ENCODE measurements at regions not wholly inside any gene's neighbourhood (a gene's known extent, or its start where the extent isn't known, plus 50 kb on each side); places are given as distances from the start of the nearest gene placed in this dataset.

DNA sequence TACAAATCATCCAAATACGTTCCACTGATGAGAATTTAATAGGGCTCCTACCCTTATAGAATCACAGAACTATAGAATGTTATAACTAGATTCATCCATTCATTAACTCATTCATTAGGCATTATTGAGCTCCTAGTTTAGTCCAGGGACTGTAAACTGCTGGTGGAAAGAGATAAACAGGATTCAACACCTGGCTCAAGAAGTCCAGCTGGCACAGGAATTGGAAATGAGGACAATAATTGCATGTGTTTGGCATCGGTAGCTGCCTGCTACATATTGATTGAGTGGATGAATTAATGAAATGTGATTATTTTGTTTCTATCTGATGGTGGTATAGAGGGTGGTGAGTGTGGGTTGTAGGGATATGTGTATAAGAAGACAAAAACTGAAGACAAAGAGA, 100.8 kb upstream of the TLE1 start:
- no peak overlapping the region for H3K9ac ChIP-seq (ENCODE audit: insufficient read depth in 1 of 2, low read depth in 2 of 2, low read length in 2 of 2)
- no TSS peak for BruUV-seq (replicated peaks)
- no peaks in the 10 kb centered on the region for H3K9me1 ChIP-seq (ENCODE audit: control insufficient read depth, insufficient read depth, low read length)
- H3K27ac ChIP-seq (ENCODE audit: extremely low read depth, low read depth, low read length) = no peak overlapping the region
- H2AFZ ChIP-seq (ENCODE audit: low read depth, low read length) = no peak overlapping the region
- POLR2A ChIA-PET = no interaction called here
- no peak overlapping the region for H3K4me3 ChIP-seq
- no peak for ATAC-seq
- no peak for TF ChIP-seq FOXK2 (conservative IDR thresholded peaks at IDR 0.05 in 1 of 2, IDR thresholded peaks at IDR 0.05 in 1 of 2; ENCODE audit: low read depth in 2 of 2)
- TF ChIP-seq SETDB1 (IDR thresholded peaks at IDR 0.05; ENCODE audit: low read length) = no peak
- TF ChIP-seq, protein P1, sequence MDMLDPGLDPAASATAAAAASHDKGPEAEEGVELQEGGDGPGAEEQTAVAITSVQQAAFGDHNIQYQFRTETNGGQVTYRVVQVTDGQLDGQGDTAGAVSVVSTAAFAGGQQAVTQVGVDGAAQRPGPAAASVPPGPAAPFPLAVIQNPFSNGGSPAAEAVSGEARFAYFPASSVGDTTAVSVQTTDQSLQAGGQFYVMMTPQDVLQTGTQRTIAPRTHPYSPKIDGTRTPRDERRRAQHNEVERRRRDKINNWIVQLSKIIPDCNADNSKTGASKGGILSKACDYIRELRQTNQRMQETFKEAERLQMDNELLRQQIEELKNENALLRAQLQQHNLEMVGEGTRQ (CRISPR knock-in tag; IDR thresholded peaks at IDR 0.05) = no peak
- TF ChIP-seq RBM25 (IDR thresholded peaks at IDR 0.05; ENCODE audit: low read depth, low read length, severe bottlenecking) = no peak
- TF ChIP-seq, protein P2, sequence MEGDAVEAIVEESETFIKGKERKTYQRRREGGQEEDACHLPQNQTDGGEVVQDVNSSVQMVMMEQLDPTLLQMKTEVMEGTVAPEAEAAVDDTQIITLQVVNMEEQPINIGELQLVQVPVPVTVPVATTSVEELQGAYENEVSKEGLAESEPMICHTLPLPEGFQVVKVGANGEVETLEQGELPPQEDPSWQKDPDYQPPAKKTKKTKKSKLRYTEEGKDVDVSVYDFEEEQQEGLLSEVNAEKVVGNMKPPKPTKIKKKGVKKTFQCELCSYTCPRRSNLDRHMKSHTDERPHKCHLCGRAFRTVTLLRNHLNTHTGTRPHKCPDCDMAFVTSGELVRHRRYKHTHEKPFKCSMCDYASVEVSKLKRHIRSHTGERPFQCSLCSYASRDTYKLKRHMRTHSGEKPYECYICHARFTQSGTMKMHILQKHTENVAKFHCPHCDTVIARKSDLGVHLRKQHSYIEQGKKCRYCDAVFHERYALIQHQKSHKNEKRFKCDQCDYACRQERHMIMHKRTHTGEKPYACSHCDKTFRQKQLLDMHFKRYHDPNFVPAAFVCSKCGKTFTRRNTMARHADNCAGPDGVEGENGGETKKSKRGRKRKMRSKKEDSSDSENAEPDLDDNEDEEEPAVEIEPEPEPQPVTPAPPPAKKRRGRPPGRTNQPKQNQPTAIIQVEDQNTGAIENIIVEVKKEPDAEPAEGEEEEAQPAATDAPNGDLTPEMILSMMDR (IDR thresholded peaks at IDR 0.05 in 2 of 3, conservative IDR thresholded peaks at IDR 0.05 in 1 of 3; ENCODE audit: insufficient read depth in 2 of 3, low read depth in 1 of 3, low read length in 3 of 3) = no peak
- no peak for TF ChIP-seq EWSR1 (IDR thresholded peaks at IDR 0.05; ENCODE audit: borderline replicate concordance, low read depth, partially characterized antibody)
- TF ChIP-seq TRIM28 (IDR thresholded peaks at IDR 0.05) = no peak
- no peaks in the 10 kb centered on the region for H3K79me2 ChIP-seq (ENCODE audit: control insufficient read depth, insufficient read depth, low read length)
- no peaks in the 10 kb centered on the region for H4K20me1 ChIP-seq (replicated peaks; ENCODE audit: control insufficient read depth, insufficient read depth, low read length)
- intact Hi-C loops (cut with micrococcal nuclease) (no loop called here), in situ Hi-C loops (cut with MboI) (no loop called here)
- 6% methylated on average over 2 of the region's 2 CpGs for WGBS (ENCODE audit: insufficient coverage, low coverage, missing lambda C conversion rate)
- H3K4me1 ChIP-seq (replicated peaks in 1 of 2; ENCODE audit: control insufficient read depth in 2 of 2, insufficient read depth in 2 of 2, low read length in 2 of 2) = no peaks in the 10 kb centered on the region
- no peak for FAIRE-seq
- H3K36me3 ChIP-seq (ENCODE audit: control insufficient read depth, insufficient read depth, low read length) = no peaks in the 10 kb centered on the region
- no peaks in the 10 kb centered on the region for H3K27me3 ChIP-seq (ENCODE audit: control insufficient read depth in 2 of 2, insufficient read depth in 2 of 2, low read length in 2 of 2)
- CTCF ChIA-PET (ENCODE audit: low intra/inter-chr PET ratio) = no interaction called here
- DNase-seq (ENCODE audit: extremely low read depth in 1 of 4, low spot score in 3 of 4) = no peak
- no peaks in the 10 kb centered on the region for H3K9me3 ChIP-seq (replicated peaks; ENCODE audit: control insufficient read depth, insufficient read depth, low read depth, low read length)
- no peak overlapping the region for H3K4me2 ChIP-seq (ENCODE audit: insufficient read depth, low read length)

All from K562 (cell line).